ENCODE measurements at regions not wholly inside any gene's neighbourhood (a gene's known extent, or its start where the extent isn't known, plus 50 kb on each side); places are given as distances from the start of the nearest gene placed in this dataset.

- H3K9me3 ChIP-seq, result peaks cover 0 to 4% (median 2%) of the 10 kb centered on the region in 4 donors
- DNase-seq, result no peak
- H3K4me3 ChIP-seq, result no peak overlapping the region
- intact Hi-C loops (cut with DNase I), result no loop called here
- 84 to 89% methylated on average over 2 of the region's 2 CpGs for WGBS, 2 donors
- no peaks in the 10 kb centered on the region for H3K36me3 ChIP-seq
- TF ChIP-seq CTCF (IDR thresholded peaks at IDR 0.05), result no peak
- no peak for TF ChIP-seq EP300 (IDR thresholded peaks at IDR 0.05)
- TF ChIP-seq POLR2A (IDR thresholded peaks at IDR 0.05), result no peak
- TF ChIP-seq POLR2AphosphoS5 (IDR thresholded peaks at IDR 0.05), result no peak
- no peaks in the 10 kb centered on the region for H3K4me1 ChIP-seq
- H3K27ac ChIP-seq, result no peak overlapping the region
- no peaks in the 10 kb centered on the region for H3K27me3 ChIP-seq
Measured at GRCh38 chr1:60535713-60536112, 462.1 kb upstream of the C1orf87 start.

- H3K4me3 ChIP-seq, result no peak overlapping the region
- intact Hi-C loops (cut with DNase I), result no loop called here
- H3K27me3 ChIP-seq, result no peaks in the 10 kb centered on the region
- H3K36me3 ChIP-seq, result no peaks in the 10 kb centered on the region
- no peaks in the 10 kb centered on the region for H3K4me1 ChIP-seq
- no peak for DNase-seq
- no peak for TF ChIP-seq EP300 (IDR thresholded peaks at IDR 0.05)
- no peak for TF ChIP-seq POLR2A (IDR thresholded peaks at IDR 0.05)
- TF ChIP-seq POLR2AphosphoS5 (IDR thresholded peaks at IDR 0.05), result no peak
- TF ChIP-seq CTCF (IDR thresholded peaks at IDR 0.05), result no peak
- no peak overlapping the region for H3K27ac ChIP-seq
- H3K9me3 ChIP-seq, result no peaks in the 10 kb centered on the region
Measured at GRCh38 chr1:60527567-60527966, 454.0 kb upstream of the C1orf87 start.

- intact Hi-C loops (cut with DNase I), result no loop called here
Measured at GRCh38 chr1:60516996-60517395, 443.4 kb upstream of the C1orf87 start.

GRCh38 chr1:60510162-60510561 is 436.6 kb upstream of the C1orf87 start:
- Histone ChIP-seq H3K27ac (no peak overlapping the region), H3K36me3 (no peaks in the 10 kb centered on the region), H3K27me3 (no peaks in the 10 kb centered on the region), H3K9me3 (no peaks in the 10 kb centered on the region), H3K4me1 (no peaks in the 10 kb centered on the region), H3K4me3 (no peak overlapping the region)
- intact Hi-C loops (cut with DNase I), result no loop called here
- TF ChIP-seq CTCF (IDR thresholded peaks at IDR 0.05) (no peak), POLR2A (IDR thresholded peaks at IDR 0.05) (no peak), POLR2AphosphoS5 (IDR thresholded peaks at IDR 0.05) (no peak), EP300 (IDR thresholded peaks at IDR 0.05) (no peak)
- DNase-seq, result no peak

More at GRCh38 chr1:60516996-60517395, 443.4 kb upstream of the C1orf87 start:
- no peak for DNase-seq
- Histone ChIP-seq H3K36me3 (no peaks in the 10 kb centered on the region), H3K27me3 (no peaks in the 10 kb centered on the region), H3K4me1 (no peaks in the 10 kb centered on the region), H3K27ac (no peak overlapping the region), H3K9me3 (no peaks in the 10 kb centered on the region), H3K4me3 (no peak overlapping the region)
- TF ChIP-seq EP300 (IDR thresholded peaks at IDR 0.05) (no peak), POLR2AphosphoS5 (IDR thresholded peaks at IDR 0.05) (no peak), CTCF (IDR thresholded peaks at IDR 0.05) (no peak), POLR2A (IDR thresholded peaks at IDR 0.05) (no peak)
- WGBS, 2 donors, result 84 to 85% methylated on average over 3 of the region's 3 CpGs

GRCh38 chr1:60504206-60504840 is 430.8 kb upstream of the C1orf87 start:
- WGBS, 2 donors, result 19 to 60% methylated on average over 3 of the region's 3 CpGs
- H3K27ac ChIP-seq, result no peak overlapping the region

More at GRCh38 chr1:60504206-60504840, 430.8 kb upstream of the C1orf87 start:
- Histone ChIP-seq H3K36me3 (no peaks in the 10 kb centered on the region), H3K4me3 (no peak overlapping the region), H3K27me3 (no peaks in the 10 kb centered on the region), H3K9me3 (no peaks in the 10 kb centered on the region), H3K4me1 (no peaks in the 10 kb centered on the region)
- TF ChIP-seq POLR2AphosphoS5 (IDR thresholded peaks at IDR 0.05) (no peak), CTCF (IDR thresholded peaks at IDR 0.05) (no peak), POLR2A (IDR thresholded peaks at IDR 0.05) (no peak), EP300 (IDR thresholded peaks at IDR 0.05) (no peak)
- no peak for DNase-seq
- intact Hi-C loops (cut with DNase I), result no loop called here
